Body of pancreas (tissue), 4 donors: ENCODE measurements at regions not wholly inside any gene's neighbourhood (a gene's known extent, or its start where the extent isn't known, plus 50 kb on each side); places are given as distances from the start of the nearest gene placed in this dataset.
A peak's percentile ranks its signal among the peaks of the same experiment; 100 is the strongest.

Source experiments
- ATAC-seq: fragments of 150-250 bp; one replicate; pipeline ENCODE4 v1.9.1; 2016
- DNase-seq, 4 donors: peaks; one replicate each; pipeline ENCODE4 v3.0.0-alpha.2; 2019
- H3K27ac ChIP-seq, 4 donors: fragments of 200-600 bp; sonication (generic); 1 replicate in 3 of 4; 2 replicates in 1 of 4; pipeline versions ENCODE4 v1.5.1 to v1.6.1; 2016 to 2019; ENCODE audit warnings: mild to moderate bottlenecking in 1 of 4, mixed read lengths in 1 of 4, moderate library complexity in 1 of 4
- H3K27me3 ChIP-seq, 2 donors: fragments of 200-600 bp; sonication (generic); one replicate each; pipeline ENCODE4 v1.6.0; 2016; ENCODE audit warnings: mild to moderate bottlenecking in 1 of 2
- H3K36me3 ChIP-seq, 2 donors: fragments of 200-600 bp; sonication (generic); replicated peaks in 1 of 2; 2 replicates each; pipeline ENCODE4 v1.5.1; 2016; ENCODE audit warnings: low read depth in 2 of 2; ENCODE audit not compliant: insufficient read depth in 1 of 2
- H3K4me1 ChIP-seq: fragments of 200-600 bp; sonication (generic); one replicate; pipeline ENCODE4 v1.6.0; 2016
- H3K4me3 ChIP-seq, 2 donors: fragments of 200-600 bp; sonication (generic); 1 replicate in 1 of 2; 2 replicates in 1 of 2; pipeline ENCODE4 v1.5.1; 2016 to 2019
- H3K9me3 ChIP-seq, 3 donors: fragments of 200-600 bp; sonication (generic); 1 replicate in 2 of 3; 2 replicates in 1 of 3; pipeline ENCODE4 v1.5.1; 2016
- POLR2A ChIP-seq, 3 donors: fragments of 450-650 bp; IDR thresholded peaks; one replicate each; pipeline ENCODE4 v1.6.1; 2016; ENCODE audit warnings: antibody characterized with exemption in 3 of 3, mild to moderate bottlenecking in 2 of 3
- WGBS, 2 donors: methylation state at CpG; one replicate each; pipeline ENCODE4 v1.1.5; 2017; 5-methylcytosine and 5-hydroxymethylcytosine counted together
- intact Hi-C: fragments of 100-400 bp; cut with DNase I; formaldehyde crosslinking; loops from one replicate; pipeline ENCODE4 v1.15.1; 2023
- TF ChIP-seq, protein P1 (sequence below), 7 experiments: fragments of 450-650 bp in 4 of 7; fragments of 200-600 bp in 3 of 7; sonication (generic) in 3 of 7; IDR thresholded peaks; one replicate each; pipeline ENCODE4 v1.5.1; 2016 to 2019; ENCODE audit warnings: antibody characterized with exemption in 7 of 7

DNA sequence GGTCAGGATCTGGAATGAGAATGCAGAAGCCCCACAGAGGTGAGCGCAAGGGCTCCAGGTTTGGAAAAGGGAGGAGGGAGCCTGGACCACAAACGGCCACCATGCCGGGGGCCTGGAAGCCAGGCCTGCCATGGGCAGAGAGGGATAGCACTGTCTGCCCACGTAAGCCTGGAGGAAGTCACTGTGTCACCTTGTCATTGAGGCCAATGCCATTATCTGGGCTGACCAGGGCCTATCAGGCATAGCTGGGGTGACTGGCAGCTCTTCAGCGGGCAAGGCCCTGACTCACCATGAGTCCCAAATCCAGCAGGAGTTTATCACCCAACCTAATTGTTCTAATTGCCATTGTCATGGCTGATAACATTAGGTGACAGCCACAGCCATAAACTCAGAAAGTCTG lies 84.6 kb downstream of the MATN1 start:
- Histone ChIP-seq H3K9me3 (no peaks in the 10 kb centered on the region), H3K4me3 (no peak overlapping the region), H3K27me3 (no peaks in the 10 kb centered on the region), H3K36me3 (no peaks in the 10 kb centered on the region), H3K27ac (no peak overlapping the region), H3K4me1 (peaks cover 8% of the 10 kb centered on the region)
- no peak for DNase-seq
- WGBS, 2 donors = 97 to 100% methylated on average over 1 to 5 of the region's 5 CpGs
- TF ChIP-seq POLR2A (IDR thresholded peaks at IDR 0.05) = no peak
- TF ChIP-seq, protein P1, sequence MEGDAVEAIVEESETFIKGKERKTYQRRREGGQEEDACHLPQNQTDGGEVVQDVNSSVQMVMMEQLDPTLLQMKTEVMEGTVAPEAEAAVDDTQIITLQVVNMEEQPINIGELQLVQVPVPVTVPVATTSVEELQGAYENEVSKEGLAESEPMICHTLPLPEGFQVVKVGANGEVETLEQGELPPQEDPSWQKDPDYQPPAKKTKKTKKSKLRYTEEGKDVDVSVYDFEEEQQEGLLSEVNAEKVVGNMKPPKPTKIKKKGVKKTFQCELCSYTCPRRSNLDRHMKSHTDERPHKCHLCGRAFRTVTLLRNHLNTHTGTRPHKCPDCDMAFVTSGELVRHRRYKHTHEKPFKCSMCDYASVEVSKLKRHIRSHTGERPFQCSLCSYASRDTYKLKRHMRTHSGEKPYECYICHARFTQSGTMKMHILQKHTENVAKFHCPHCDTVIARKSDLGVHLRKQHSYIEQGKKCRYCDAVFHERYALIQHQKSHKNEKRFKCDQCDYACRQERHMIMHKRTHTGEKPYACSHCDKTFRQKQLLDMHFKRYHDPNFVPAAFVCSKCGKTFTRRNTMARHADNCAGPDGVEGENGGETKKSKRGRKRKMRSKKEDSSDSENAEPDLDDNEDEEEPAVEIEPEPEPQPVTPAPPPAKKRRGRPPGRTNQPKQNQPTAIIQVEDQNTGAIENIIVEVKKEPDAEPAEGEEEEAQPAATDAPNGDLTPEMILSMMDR (IDR thresholded peaks at IDR 0.05) = no peak
- intact Hi-C loops = no loop called here
- no peak for ATAC-seq

DNA sequence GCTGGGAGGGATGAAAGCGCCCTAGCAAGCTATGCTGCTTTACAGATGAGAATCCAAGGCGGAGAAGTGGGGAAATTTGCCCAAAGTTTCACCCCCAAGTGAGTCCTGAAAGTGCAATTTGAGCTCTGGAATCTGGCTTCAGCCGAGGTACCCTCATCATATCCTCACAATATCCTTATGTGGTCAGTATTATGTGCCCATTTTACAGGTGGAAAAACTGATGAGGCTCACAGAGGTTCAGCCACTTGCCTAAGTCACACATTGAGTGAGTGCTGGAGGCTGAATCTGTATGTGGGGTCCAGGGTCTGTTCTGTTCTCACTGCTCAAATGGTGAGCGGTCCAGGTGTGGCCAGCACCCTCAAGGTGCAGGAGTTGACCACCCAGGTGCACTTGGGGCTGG lies 85.3 kb downstream of the MATN1 start:
- Histone ChIP-seq H3K27me3 (no peaks in the 10 kb centered on the region), H3K4me3 (no peak overlapping the region), H3K9me3 (no peaks in the 10 kb centered on the region), H3K36me3 (no peaks in the 10 kb centered on the region), H3K4me1 (peaks cover 8% of the 10 kb centered on the region), H3K27ac (no peak overlapping the region)
- no peak for TF ChIP-seq POLR2A (IDR thresholded peaks at IDR 0.05)
- TF ChIP-seq, protein P1 (IDR thresholded peaks at IDR 0.05) = no peak
- WGBS, 2 donors = 79 to 86% methylated on average over 4 of the region's 4 CpGs
- ATAC-seq (no peak), DNase-seq (no peak)
- intact Hi-C loops = no loop called here

DNA sequence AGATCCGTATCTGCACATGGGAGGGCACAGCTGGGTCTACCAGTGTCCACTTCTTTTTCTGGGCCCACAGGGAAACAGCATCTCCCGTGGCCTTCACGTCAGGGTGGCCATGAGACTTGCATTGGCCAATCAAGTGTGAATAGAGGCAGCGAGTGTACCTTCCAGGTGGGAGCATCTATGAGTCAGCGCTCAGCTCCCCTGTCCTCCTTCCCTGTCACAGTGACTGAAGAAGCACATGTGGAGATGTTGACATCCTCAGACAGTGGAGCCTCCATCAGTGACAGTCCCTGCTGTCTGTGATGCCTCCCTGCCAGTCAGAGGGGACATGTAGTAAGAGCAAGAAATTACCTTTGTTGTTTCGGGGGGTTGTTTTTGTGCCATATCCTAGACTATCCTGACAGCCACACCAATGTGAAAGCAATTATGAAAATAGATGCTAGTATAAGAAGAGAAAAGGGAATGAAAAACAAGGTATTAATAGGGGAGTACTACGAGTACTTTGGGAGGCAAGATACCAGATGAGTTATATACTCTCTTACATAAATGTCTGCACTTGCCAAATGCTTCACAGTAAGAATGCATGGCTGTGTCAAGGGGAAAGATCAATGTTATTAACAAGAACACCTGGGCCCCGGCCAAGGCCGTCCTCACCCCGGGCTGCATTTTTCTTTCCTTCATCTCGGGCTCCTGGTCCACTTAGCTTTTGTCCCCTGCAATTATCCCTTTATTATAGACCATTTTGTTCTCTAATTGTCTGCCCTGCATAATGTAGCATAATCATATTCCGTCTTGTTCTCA lies 86.0 kb downstream of the MATN1 start:
- no peaks in the 10 kb centered on the region for H3K36me3 ChIP-seq
- ATAC-seq = no peak
- TF ChIP-seq, protein P1 (IDR thresholded peaks at IDR 0.05) = no peak
- TF ChIP-seq POLR2A (IDR thresholded peaks at IDR 0.05) = no peak
- intact Hi-C loops = no loop called here
- H3K4me3 ChIP-seq = no peak overlapping the region
- WGBS, 2 donors = 45% methylated on average over 12 of the region's 12 CpGs
- H3K27ac ChIP-seq = no peak overlapping the region
- no peaks in the 10 kb centered on the region for H3K27me3 ChIP-seq
- DNase-seq = peak in 1 of 4 donors; percentile 24
- H3K4me1 ChIP-seq = peaks cover 8% of the 10 kb centered on the region
- no peaks in the 10 kb centered on the region for H3K9me3 ChIP-seq

DNA sequence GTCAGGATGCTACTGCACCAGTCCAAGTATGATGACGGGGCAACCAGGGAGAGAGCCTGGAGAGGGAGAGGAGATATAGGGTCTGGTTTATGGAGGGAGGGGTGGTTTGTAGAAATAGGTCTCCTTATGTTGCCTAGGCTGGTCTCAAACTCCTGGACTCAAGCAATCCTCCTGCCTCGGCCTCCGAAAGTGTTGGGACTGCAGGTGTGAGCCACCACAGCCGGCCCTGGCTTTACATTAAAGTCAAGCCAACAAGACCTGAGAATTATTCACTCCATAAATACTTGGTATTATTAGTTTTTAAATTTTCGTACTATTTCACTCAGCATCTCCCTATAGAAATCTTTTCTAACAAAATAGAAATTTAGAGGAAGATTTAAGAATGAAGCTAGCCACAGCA lies 86.8 kb downstream of the MATN1 start:
- Histone ChIP-seq H3K27me3 (no peaks in the 10 kb centered on the region), H3K36me3 (no peaks in the 10 kb centered on the region), H3K9me3 (no peaks in the 10 kb centered on the region), H3K4me3 (no peak overlapping the region), H3K4me1 (peaks cover 8% of the 10 kb centered on the region), H3K27ac (no peak overlapping the region)
- intact Hi-C loops = no loop called here
- ATAC-seq (no peak), DNase-seq (no peak)
- no peak for TF ChIP-seq POLR2A (IDR thresholded peaks at IDR 0.05)
- TF ChIP-seq, protein P1 (IDR thresholded peaks at IDR 0.05) = no peak
- 83 to 92% methylated on average over 5 of the region's 5 CpGs for WGBS, 2 donors
